Islet precursor cell (in vitro differentiated cells): ENCODE measurements at regions not wholly inside any gene's neighbourhood (a gene's known extent, or its start where the extent isn't known, plus 50 kb on each side); places are given as distances from the start of the nearest gene placed in this dataset.

ENCODE experiments used
- DNase-seq: peaks from one replicate; pipeline ENCODE4 v3.0.0-alpha.2; 2018

- DNase-seq: no peak
Observed at GRCh38 chr1:84759756-84760155, 69.5 kb upstream of the SSX2IP start.

DNA sequence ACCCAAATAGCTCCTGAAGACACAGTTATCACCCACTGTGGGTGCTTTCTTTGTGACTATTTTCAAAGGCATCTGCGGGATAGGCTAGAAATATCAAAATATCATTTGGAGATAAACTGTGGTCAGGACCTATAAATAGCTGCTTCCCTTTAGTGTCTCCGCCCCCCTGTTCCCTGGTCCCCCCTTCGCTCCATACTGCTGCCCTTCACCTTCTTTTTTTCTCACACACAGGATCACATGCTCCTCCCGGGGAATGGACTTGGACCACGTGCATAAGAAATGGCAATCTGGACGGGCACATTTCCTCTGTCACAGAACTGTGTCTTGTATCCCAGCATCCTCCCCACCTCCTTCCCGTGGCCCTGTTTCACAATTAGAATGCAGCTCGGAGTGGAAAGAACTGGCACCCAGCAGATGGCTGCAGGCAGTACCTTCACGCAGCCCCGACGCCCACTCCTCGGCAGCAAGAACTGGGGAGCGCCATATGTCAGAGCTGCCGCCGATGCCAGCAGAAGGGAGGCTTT, 68.8 kb upstream of the SSX2IP start:
- DNase-seq: no peak

DNA sequence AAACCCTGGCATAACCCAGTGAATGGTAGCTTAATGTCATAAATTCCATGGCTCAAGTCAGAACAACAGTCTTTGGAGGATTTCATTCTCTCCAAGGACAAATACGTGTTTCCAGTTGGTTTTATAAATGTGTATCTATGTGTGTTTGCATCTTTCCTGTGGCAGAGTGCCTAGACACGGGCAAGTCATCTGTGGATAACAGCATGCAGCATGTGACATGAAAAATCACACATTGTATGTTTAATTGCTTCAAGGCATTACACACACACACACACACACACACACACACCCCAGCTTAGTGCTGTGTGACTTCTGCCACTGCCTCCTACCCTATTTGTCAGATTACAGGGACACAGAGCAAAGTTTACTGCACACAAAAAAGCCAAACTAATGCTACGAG, 68.2 kb upstream of the SSX2IP start:
- DNase-seq: peak; percentile 3

DNA sequence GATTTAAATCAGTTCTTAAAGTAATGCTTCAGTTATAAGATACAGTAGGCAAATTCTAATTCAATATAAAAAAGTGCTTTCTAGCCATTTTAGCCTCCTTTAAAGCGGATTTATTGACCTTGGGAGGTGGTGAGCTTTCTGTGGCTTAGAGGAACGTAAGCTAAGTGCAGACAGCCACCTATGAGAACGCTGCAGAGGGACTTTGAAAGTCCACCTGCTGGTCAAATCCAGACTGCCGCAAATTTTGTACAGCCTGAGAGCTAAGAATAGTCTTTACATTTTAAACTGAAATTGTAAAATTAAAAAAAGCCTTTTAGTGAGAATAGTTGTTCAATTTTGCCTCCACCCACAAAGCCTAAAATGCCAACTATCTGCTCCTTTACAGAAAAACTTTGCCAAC, 67.0 kb upstream of the SSX2IP start:
- DNase-seq: peak; percentile 25

DNA sequence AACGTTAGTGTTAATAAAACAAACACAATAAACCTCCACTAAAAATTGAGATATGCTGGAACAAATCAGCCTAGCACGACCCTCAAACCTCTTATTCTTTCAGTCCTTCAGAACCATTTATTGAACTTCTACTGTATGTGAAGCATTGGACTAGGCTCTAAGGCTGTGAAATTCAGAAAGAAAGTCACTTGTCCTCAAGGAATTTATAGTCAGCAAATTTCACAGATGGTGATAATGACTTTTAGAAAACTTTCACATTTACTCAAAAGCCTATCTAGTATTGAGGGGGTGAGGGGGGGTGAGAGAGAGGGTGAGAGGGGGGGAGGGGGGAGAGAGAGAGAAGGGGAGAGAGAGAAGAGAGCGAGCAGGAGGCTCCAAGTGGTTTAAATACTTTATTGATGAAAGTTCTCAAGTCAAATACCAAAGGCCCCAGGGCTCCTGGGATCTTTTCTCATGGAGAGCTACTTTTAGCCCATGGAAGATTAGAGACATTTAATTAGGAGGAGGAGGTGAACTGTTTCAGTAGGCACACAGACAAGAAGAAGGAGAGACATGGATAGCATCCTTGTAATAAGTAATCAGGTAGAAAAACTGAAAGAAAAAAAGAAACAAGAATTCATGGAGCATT, 66.3 kb upstream of the SSX2IP start:
- no peak for DNase-seq

GRCh38 chr1:84756001-84756400, 65.7 kb upstream of the SSX2IP start:
- peak; percentile 7 for DNase-seq

GRCh38 chr1:84755216-84755615, 65.0 kb upstream of the SSX2IP start:
- DNase-seq: no peak

GRCh38 chr1:84754386-84754703, 64.1 kb upstream of the SSX2IP start:
- no peak for DNase-seq

DNA sequence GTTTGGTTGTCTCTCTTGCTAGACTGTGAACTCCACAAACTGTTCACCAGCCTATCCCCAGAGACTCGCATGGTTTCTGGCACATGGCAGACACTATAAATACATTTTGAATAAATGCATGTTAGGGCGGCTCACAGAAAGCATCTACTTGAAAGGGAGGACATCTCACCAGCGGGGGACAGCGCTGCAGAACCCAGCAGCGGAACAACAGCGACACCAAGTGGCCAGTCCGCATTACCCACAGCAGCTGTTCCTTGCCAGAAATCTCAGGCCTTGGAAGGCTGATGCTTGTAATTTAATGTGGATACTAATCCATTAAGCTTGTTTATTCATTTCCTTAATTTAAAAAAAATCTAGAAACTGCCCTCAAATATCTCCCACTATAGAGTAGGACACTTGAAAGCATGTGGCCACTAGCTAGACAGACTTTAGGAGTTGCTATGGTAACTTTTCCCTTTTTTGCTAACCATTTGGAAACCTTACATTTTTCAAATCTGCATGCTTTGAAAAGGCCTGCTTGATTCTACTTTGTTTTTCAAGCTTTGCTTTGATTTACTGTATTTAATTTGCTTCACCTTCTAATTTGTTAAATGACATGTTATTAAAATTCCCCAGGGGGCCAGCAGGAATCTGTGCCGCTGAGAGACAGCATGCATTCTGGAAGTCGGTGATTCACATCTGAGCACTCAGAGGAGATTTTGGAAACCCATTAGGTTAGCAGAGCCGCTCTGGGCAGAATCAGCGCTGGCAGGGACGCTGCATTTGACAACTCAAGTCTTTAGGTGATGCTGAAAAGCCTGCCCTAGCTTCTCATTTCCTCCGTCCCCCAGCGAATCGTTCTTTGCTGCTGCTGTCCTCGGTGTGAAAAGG, 63.5 kb upstream of the SSX2IP start:
- DNase-seq: peak; percentile 85

DNA sequence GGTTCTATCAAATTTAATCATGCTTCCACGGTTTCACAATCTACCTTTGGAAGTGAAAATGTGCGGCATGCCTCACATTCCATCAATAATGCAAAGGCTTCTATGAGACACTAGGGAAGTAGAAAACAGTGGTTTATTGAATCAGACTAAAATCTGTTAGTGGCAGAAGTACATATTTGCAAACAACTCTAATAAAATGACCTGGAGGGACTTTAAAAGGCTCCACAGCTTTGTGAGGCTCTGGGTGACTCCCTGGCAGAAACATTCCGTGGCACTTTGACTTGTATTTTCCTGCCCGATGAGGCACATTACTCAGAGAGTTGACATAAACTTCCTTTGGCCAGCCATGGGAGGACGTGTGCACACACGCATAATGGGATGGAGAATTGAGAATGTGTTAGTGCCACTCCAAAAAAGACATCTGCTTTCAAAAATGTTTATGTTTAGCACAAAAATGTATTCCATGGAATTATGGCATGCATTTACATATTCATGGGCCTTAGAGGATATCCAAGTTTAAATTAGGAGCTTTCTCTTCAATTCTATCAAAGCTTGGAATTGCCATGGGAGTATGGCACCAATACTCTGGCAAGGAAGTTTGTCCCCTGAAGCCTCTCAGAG, 60.0 kb upstream of the SSX2IP start:
- no peak for DNase-seq

- no peak for DNase-seq
Observed at GRCh38 chr1:84749427-84749826, 59.2 kb upstream of the SSX2IP start.

DNA sequence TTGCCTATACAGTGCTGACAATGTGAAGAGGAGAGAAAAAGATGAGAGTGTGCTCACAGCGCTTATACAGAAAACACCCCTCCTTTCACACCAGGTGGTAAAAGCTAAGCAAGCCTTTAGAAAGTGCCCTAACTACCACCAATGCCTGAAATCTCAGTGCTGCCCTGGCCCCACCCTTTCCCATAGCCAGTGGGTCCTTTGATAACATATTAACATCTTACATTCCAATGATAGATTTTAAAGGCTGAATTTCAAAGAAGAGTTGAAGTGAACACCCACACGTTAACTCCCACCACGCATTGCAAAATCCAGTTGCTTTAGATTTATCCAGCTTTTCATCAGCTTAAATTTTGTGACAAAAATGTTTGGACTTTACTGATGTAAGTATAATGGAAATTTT, 58.1 kb upstream of the SSX2IP start:
- no peak for DNase-seq

DNA sequence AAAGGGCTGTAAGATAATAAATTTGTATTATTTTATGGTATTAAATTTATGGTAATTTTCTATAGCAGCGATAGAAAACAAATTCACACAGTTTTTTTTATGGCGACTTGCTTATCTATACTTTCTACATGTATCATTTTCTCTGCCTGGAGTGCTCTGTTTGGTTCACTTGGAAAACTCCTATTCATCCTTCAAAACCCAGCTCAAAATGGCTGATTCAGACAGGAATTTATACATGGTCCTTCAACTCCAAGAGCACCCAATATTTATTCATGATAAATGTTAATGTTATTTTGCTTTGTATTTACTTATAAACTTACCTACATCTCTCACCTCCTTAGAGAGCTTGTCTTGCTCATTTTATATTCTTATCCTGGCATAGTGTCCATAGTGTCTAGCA, 55.6 kb upstream of the SSX2IP start:
- no peak for DNase-seq

- no peak for DNase-seq
Observed at GRCh38 chr1:84743896-84744295, 53.6 kb upstream of the SSX2IP start.

DNA sequence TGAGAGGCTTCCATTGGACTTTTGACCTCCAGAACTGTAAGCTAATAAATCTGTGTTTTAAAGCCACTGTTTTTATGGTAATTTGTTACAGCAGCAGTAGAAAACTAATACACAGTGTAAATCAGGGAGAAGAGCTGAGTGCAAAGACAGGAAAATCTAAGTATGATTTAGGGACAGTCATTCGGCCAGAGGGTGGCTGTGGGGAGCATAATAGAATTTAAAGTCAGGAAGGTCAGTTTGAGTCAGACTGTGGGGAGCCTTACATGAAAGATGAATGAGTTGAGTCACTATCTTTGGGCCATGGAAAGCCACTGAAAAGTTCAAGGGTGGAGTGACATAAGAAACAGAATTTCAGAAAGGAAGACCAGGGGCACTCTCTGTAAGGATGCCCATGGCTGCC, 52.4 kb upstream of the SSX2IP start:
- no peak for DNase-seq

GRCh38 chr1:84740050-84740714, 49.9 kb upstream of the SSX2IP start:
- no peak for DNase-seq
